Endothelial cell of umbilical vein (primary cell): ENCODE measurements at regions not wholly inside any gene's neighbourhood (a gene's known extent, or its start where the extent isn't known, plus 50 kb on each side); places are given as distances from the start of the nearest gene placed in this dataset.

Experiments used
- BruUV-seq: library from RNA; stranded (reverse); fragments of 400-500 nt; replicated peaks from 2 replicates; lab custom pipeline; 2021; lab: Mats Ljungman, UMichigan
- CTCF ChIA-PET: fragments of 300-600, 350-600 bp; sonication (Branson Sonifier 250); formaldehyde crosslinking; loops from one replicate; lab custom pipeline; 2021; ENCODE audit warnings: antibody characterized with exemption, inconsistent platforms; lab: Charles Lee
- POLR2A ChIA-PET: fragments of 300-600, 350-600 bp; sonication (Branson Sonifier 250); formaldehyde crosslinking; loops from one replicate; lab custom pipeline; 2021; ENCODE audit warnings: antibody characterized with exemption, inconsistent platforms; lab: Charles Lee
- DNase-seq: peaks from one replicate; pipeline ENCODE4 v3.0.0-alpha.2; 2011; ENCODE audit warnings: low read depth, low spot score
- FAIRE-seq: peaks from 2 replicates; lab custom pipeline; 2011; peaks lifted over from hg19 to GRCh38; lab: Jason Lieb, UNC
- H2AFZ ChIP-seq: 2 replicates; pipeline ENCODE4 v1.6.0; 2012; ENCODE audit warnings: low read depth, low read length, control low read depth, inconsistent platforms
- H3K27ac ChIP-seq: 2 replicates; pipeline ENCODE4 v1.5.1; 2011; ENCODE audit warnings: low read depth, mild to moderate bottlenecking, control low read depth, low read length, moderate library complexity; ENCODE audit not compliant: insufficient read depth
- H3K27me3 ChIP-seq, 2 experiments: 2 replicates each; pipeline versions ENCODE4 v1.6.0 to v1.6.1; 2011; ENCODE audit warnings: low read length in 2 of 2, mixed read lengths in 1 of 2; ENCODE audit not compliant: control insufficient read depth in 2 of 2, insufficient read depth in 2 of 2
- H3K36me3 ChIP-seq, 2 experiments: 2 replicates in 1 of 2; 3 replicates in 1 of 2; pipeline ENCODE4 v1.5.1; 2011; ENCODE audit warnings: low read length in 2 of 2, mild to moderate bottlenecking in 1 of 2, moderate library complexity in 1 of 2; ENCODE audit not compliant: control insufficient read depth in 2 of 2, insufficient read depth in 2 of 2; ENCODE audit errors: extremely low read depth in 1 of 2
- H3K4me1 ChIP-seq: 3 replicates; pipeline ENCODE4 v1.5.1; 2011; ENCODE audit warnings: mild to moderate bottlenecking, low read length; ENCODE audit not compliant: control insufficient read depth, insufficient read depth; ENCODE audit errors: extremely low read depth
- H3K4me2 ChIP-seq: 2 replicates; pipeline ENCODE4 v1.6.1; 2011; ENCODE audit warnings: low read length, control low read depth, mixed read lengths; ENCODE audit not compliant: insufficient read depth
- H3K4me3 ChIP-seq, 3 experiments: fragments of 200-600 bp in 1 of 3; sonication (generic), shearing (Covaris generic) in 1 of 3; replicated peaks in 1 of 3; 2 replicates each; pipeline ENCODE4 v1.5.1; 2011 to 2016; ENCODE audit warnings: control low read depth in 3 of 3, low read length in 3 of 3, mild to moderate bottlenecking in 2 of 3, inconsistent platforms in 1 of 3, low read depth in 1 of 3, moderate library complexity in 1 of 3; ENCODE audit not compliant: insufficient read depth in 1 of 3
- H3K79me2 ChIP-seq: 2 replicates; pipeline ENCODE4 v1.6.0; 2012; ENCODE audit warnings: low read length, inconsistent platforms; ENCODE audit not compliant: control insufficient read depth, insufficient read depth
- H3K9ac ChIP-seq: replicated peaks from 2 replicates; pipeline ENCODE3; 2011; ENCODE audit warnings: low read length, control low read depth; ENCODE audit not compliant: insufficient read depth; ENCODE audit errors: extremely low read depth
- H3K9me1 ChIP-seq: replicated peaks from 3 replicates; pipeline ENCODE4 v1.6.0; 2011; ENCODE audit warnings: mild to moderate bottlenecking, low read length; ENCODE audit not compliant: control insufficient read depth, insufficient read depth; ENCODE audit errors: extremely low read depth
- H3K9me3 ChIP-seq: replicated peaks from 2 replicates; pipeline ENCODE4 v1.5.1; 2012; ENCODE audit warnings: low read length, inconsistent platforms; ENCODE audit not compliant: control insufficient read depth, insufficient read depth
- H4K20me1 ChIP-seq: replicated peaks from 2 replicates; pipeline ENCODE3; 2011; ENCODE audit warnings: mild to moderate bottlenecking, low read length; ENCODE audit not compliant: control insufficient read depth, insufficient read depth; ENCODE audit errors: extremely low read depth
- CTCF ChIP-seq, 2 donors: IDR thresholded peaks; 1 replicate in 1 of 2; 2 replicates in 1 of 2; pipeline ENCODE4 v1.5.1; 2011; ENCODE audit warnings: low read length in 2 of 2, mild to moderate bottlenecking in 2 of 2, moderate library complexity in 2 of 2, control low read depth in 1 of 2, inconsistent platforms in 1 of 2, low read depth in 1 of 2; ENCODE audit not compliant: insufficient read depth in 1 of 2; ENCODE audit errors: extremely low read depth in 1 of 2
- EZH2 ChIP-seq: IDR thresholded peaks from 2 replicates; pipeline ENCODE4 v1.6.1; 2012; ENCODE audit warnings: borderline replicate concordance, low read depth, mild to moderate bottlenecking, moderate library complexity, low read length, inconsistent platforms; ENCODE audit not compliant: severe bottlenecking
- FOS ChIP-seq: IDR thresholded peaks from 2 replicates; pipeline ENCODE4 v1.6.1; 2011; ENCODE audit warnings: mild to moderate bottlenecking, low read length, moderate library complexity, borderline replicate concordance; ENCODE audit not compliant: insufficient read depth
- GATA2 ChIP-seq: IDR thresholded peaks from 2 replicates; pipeline ENCODE4 v1.7.0; 2011; ENCODE audit warnings: low read depth, mild to moderate bottlenecking, moderate library complexity, mixed read lengths, low read length; ENCODE audit not compliant: insufficient read length, insufficient read depth
- JUN ChIP-seq: IDR thresholded peaks from 2 replicates; pipeline ENCODE4 v1.6.1; 2011; ENCODE audit warnings: borderline replicate concordance, low read depth; ENCODE audit not compliant: insufficient read length, insufficient read depth
- MAX ChIP-seq: IDR thresholded peaks from 2 replicates; pipeline ENCODE4 v1.6.1; 2011; ENCODE audit not compliant: insufficient read depth, insufficient read length
- MYC ChIP-seq: IDR thresholded peaks from one replicate; pipeline ENCODE4 v1.6.1; 2011; ENCODE audit warnings: mild to moderate bottlenecking, low read depth, low read length
- POLR2A ChIP-seq: IDR thresholded peaks from 2 replicates; pipeline ENCODE4 v1.6.1; 2012; ENCODE audit warnings: low read depth, mild to moderate bottlenecking, control low read depth, low read length
- POLR2AphosphoS5 ChIP-seq: IDR thresholded peaks from 2 replicates; pipeline ENCODE4 v1.6.1; 2012; ENCODE audit warnings: low read depth, mild to moderate bottlenecking, control low read depth, low read length, moderate library complexity; ENCODE audit not compliant: insufficient read depth
- dilution Hi-C: fragments of 300-500 bp; cut with MboI; formaldehyde crosslinking; loops from one replicate; pipeline ENCODE4 v1.15.0; 2019; ENCODE audit warnings: low sequenced_read_pairs; ENCODE audit not compliant: extremely low pct_ligation_motif_present
- intact Hi-C: fragments of 100-400 bp; cut with micrococcal nuclease; formaldehyde crosslinking; loops from one replicate; pipeline ENCODE4 v1.10.0; 2022

- H3K4me2 ChIP-seq, result no peak overlapping the region
- CTCF ChIA-PET, result no interaction called here
- H3K4me3 ChIP-seq, result no peak overlapping the region
- POLR2A ChIA-PET, result no interaction called here
- no peaks in the 10 kb centered on the region for H3K9me3 ChIP-seq
- no peaks in the 10 kb centered on the region for H3K9me1 ChIP-seq
- H3K4me1 ChIP-seq, result no peaks in the 10 kb centered on the region
- TF ChIP-seq MYC (no peak), GATA2 (no peak), EZH2 (no peak), FOS (no peak), POLR2A (no peak), CTCF (IDR thresholded peaks at IDR 0.05; ENCODE audit: extremely low read depth in 1 of 2, insufficient read depth in 1 of 2, low read depth in 1 of 2, low read length in 2 of 2) (no peak), MAX (no peak), JUN (no peak), POLR2AphosphoS5 (no peak)
- H3K36me3 ChIP-seq, result no peaks in the 10 kb centered on the region
- H3K27ac ChIP-seq, result no peak overlapping the region
- H4K20me1 ChIP-seq, result no peaks in the 10 kb centered on the region
- FAIRE-seq, result no peak
- H3K9ac ChIP-seq, result no peak overlapping the region
- BruUV-seq, result no TSS peak
- dilution Hi-C loops (no loop called here), intact Hi-C loops (no loop called here)
- H2AFZ ChIP-seq, result no peak overlapping the region
- no peaks in the 10 kb centered on the region for H3K79me2 ChIP-seq
- no peak for DNase-seq
- no peaks in the 10 kb centered on the region for H3K27me3 ChIP-seq
Measured at GRCh38 chr2:107597507-107597906, 229.2 kb upstream of the RGPD4 start.
